GM21447 (cell line): ENCODE measurements at regions not wholly inside any gene's neighbourhood (a gene's known extent, or its start where the extent isn't known, plus 50 kb on each side); places are given as distances from the start of the nearest gene placed in this dataset.
"Not testable (repeated sequence)": the region's sequence is repeated elsewhere in the genome, so short reads cannot be mapped to it uniquely, and the experiment has no call there.

Experiments used
- ATAC-seq: cut with Tn5 transposase; IDR thresholded peaks from one replicate; pipeline ENCODE4 v1.9.1; 2021; ENCODE audit not compliant: unreplicated experiment

DNA sequence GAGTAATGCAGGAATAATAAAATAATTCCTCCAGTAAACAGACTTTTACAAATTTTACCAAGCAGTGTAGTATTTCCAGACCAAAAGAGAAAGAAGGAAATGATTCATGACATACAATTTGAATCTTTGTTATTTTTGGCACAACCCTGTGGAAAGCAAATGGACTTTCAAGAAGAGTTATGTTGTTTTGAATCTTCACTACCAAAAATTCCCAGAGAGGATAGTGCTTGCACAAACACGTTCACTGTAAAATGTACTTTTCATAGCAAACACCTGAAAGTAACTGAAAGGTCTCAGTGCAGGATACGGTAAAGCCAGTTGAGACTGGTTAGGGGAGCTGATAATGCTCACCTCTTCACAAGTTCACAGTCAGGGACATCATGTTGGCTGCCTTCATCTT, 107.1 kb downstream of the USP22 start:
- ATAC-seq, result no peak

DNA sequence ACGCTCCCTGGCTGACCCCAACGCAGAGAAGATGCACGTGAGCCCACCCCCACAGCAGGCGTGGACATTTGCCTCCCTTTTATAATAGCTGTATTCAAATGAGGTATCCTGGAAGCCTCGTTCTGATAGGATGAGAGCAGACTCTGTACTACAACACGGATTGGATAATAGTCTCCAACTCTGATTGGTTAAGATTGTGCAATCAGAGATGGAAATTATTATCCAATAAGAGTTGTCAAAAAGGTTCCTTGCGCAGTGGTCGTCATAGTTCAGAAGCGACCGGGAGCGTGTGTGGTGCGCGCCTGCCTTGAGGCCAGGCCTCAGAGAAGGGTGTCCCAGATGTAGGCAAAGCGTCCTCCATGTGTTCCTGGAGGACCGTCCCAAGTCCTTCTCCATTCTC, 104.6 kb downstream of the USP22 start:
- no peak for ATAC-seq

DNA sequence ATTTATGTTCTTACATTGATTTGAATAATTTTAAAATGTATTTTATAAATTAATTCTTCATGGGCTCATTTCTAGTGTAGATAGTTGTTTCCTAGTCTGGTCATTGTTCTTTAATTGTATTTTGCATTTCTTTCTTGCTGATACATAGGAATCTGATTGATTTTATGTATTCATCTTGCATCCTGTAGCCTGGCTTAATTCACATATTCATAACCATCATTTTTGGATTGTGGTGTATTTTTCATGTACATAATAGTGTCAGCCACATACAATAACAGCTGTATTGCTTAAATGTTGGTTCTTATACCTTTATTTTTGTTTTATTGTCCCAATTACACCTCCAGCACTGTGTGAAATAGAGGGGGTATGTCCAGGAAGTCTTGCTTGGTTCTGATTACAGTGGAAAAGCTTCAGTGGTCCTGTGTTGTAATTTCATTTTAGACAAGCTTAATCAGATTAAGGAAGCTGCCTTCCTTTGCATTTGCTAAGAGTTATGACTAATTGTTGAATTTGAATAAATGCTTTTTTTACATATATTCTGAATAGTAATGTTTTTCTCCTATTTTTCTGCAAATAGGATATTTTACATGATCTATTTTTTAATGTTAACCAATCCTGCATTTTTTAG, 103.7 kb downstream of the USP22 start:
- ATAC-seq, result no peak

DNA sequence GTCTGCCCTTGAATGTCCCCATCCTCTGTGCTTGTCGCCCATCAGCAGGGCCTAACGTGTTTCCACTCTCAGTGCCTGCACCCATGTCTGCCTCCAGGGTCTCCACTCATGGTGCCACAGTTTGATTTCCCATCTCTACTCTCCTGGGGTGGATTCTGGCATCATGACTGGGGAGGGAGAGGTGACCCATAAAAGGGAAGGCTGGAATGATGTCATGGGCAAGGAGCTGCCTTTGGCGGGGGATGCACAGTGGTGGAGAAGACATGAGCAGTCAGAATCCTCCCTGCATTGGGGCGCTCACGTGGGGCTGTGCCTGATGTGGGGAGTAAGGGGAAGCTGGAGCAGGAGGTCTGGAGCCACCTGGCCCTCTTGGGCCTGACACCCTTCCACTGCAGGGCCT, 100.9 kb downstream of the USP22 start:
- ATAC-seq, result no peak

DNA sequence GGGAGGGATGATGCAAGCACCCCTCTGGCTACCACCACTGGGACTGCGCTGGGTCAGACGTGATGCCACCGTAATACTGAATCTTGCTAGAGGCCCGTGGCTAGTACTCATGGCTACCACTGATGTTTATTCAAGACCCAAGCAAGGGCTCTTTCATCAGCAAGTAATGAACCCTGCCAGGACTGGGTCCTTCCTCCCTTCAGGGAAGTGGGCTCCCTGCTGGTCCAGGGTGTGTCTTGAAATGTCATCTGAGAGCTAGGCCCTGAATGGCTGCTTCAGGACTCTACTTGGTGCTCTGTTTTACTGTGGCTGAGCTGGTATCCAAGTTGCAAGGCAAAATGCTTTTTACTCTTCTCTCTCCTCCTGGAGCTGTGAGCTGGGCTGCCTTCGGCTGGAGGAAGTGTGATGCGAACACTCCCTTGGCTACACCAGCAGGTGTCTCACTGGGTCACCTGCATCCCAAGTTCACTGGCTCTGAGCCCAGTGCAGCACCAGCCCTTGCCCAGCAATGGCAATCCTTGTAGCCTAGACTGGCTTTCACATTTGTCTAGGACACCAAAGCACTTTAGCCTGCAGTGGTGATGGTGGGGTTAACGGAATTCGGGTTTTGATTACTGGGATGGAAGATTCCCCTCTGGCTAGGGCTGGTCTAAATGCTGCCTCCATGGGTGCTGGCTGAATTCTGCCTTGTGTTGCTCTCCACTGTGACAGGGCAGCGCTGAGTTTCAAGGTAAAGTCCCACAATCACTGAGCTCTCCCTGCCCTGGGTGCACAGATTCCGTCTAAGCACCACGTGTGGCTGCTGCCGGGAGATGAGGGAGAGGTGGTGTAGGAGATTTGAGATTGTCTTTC, 98.6 kb downstream of the USP22 start:
- ATAC-seq, result no peak

DNA sequence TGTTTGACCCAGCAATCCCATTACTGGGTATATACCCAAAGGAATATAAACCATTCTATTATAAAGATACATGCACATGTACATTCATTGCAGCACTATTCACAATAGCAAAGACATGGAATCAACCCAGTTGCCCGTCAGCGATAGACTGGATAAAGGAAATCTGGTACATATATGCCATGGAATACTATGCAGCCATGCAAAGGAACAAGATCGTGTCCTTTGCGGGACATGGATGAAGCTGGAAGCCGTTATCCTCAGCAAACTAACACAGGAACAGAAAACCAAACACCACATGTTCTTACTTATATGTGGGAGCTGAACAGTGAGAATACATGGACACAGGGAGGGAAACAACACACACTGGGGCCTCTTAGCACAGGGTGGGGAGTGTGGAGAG, 95.1 kb downstream of the USP22 start:
- ATAC-seq, result not testable (repeated sequence)

DNA sequence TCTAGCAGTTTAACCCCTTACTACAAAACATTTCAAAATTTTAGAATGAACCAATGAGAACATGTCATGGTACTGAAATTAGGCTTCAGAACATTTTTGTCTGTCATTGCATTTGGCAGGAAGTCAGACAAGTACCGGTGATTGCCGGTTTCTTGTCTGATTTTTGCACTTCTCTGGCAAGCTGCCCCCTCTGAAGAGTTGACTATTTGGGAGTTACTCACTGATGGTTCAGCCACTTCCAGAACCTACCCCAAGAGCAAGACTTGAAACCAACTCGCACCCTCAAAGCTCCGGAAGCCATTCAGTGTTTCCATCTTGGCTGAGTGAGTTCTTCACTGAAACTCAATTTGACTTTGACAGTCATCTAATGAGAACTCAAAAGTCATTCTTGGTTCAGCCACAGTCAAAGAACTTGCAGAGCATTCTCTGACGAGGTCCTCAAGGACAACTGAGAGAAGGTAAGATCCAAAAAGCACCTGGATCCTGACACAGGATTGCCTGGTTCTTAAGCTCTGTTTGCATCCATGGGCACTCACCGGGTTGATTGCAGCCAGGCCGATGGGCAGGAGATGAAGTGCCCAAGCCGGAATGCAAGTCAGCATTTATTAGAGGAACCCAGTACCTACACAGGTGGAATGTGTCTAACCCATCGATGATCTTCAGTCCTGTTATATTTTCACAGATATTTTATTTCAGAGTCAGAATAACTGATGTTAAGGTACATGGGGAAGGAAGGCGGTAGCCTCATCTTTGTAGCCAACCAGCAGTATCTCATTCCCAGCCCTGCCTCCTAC, 93.6 kb downstream of the USP22 start:
- no peak for ATAC-seq
